Thyroid gland (tissue), 4 donors: ENCODE measurements at regions not wholly inside any gene's neighbourhood (a gene's known extent, or its start where the extent isn't known, plus 50 kb on each side); places are given as distances from the start of the nearest gene placed in this dataset.

Source experiments
- DNase-seq, 2 donors: peaks; one replicate each; pipeline ENCODE4 v3.0.0-alpha.2; 2019
- H3K27ac ChIP-seq, 3 donors: fragments of 200-600 bp; sonication (generic); 1 replicate in 2 of 3; 2 replicates in 1 of 3; pipeline ENCODE4 v1.5.1; 2016 to 2019; ENCODE audit warnings: mild to moderate bottlenecking in 1 of 3, moderate library complexity in 1 of 3
- H3K27me3 ChIP-seq: fragments of 200-600 bp; sonication (generic); one replicate; pipeline ENCODE4 v1.5.1; 2019
- H3K36me3 ChIP-seq, 2 donors: fragments of 200-600 bp; sonication (generic); one replicate each; pipeline ENCODE4 v1.5.1; 2016 to 2019
- H3K4me1 ChIP-seq, 2 donors: fragments of 200-600 bp; sonication (generic); one replicate each; pipeline ENCODE4 v1.5.1; 2017 to 2019
- H3K4me3 ChIP-seq, 3 donors: fragments of 200-600 bp; sonication (generic); replicated peaks in 1 of 3; 1 replicate in 2 of 3; 2 replicates in 1 of 3; pipeline ENCODE4 v1.5.1; 2016; ENCODE audit warnings: mild to moderate bottlenecking in 1 of 3
- H3K9me3 ChIP-seq: fragments of 200-600 bp; sonication (generic); one replicate; pipeline ENCODE4 v1.5.1; 2017
- POLR2A ChIP-seq, 2 donors: fragments of 450-650 bp; IDR thresholded peaks; one replicate each; pipeline ENCODE4 v1.6.1; 2017; ENCODE audit warnings: antibody characterized with exemption in 2 of 2, mild to moderate bottlenecking in 2 of 2, moderate library complexity in 1 of 2
- WGBS, 2 donors: methylation state at CpG; one replicate each; pipeline ENCODE4 v1.1.5; 2017; 5-methylcytosine and 5-hydroxymethylcytosine counted together
- intact Hi-C: fragments of 100-400 bp; cut with DNase I; formaldehyde crosslinking; loops from one replicate; pipeline ENCODE4 v1.15.1; 2023
- TF ChIP-seq, protein P1 (sequence below), 6 experiments: fragments of 200-600 bp in 3 of 6; fragments of 450-650 bp in 3 of 6; sonication (generic) in 3 of 6; IDR thresholded peaks; one replicate each; pipeline ENCODE4 v1.5.1; 2016 to 2019; ENCODE audit warnings: antibody characterized with exemption in 6 of 6, mild to moderate bottlenecking in 2 of 6, inconsistent platforms in 1 of 6, moderate library complexity in 1 of 6

DNA sequence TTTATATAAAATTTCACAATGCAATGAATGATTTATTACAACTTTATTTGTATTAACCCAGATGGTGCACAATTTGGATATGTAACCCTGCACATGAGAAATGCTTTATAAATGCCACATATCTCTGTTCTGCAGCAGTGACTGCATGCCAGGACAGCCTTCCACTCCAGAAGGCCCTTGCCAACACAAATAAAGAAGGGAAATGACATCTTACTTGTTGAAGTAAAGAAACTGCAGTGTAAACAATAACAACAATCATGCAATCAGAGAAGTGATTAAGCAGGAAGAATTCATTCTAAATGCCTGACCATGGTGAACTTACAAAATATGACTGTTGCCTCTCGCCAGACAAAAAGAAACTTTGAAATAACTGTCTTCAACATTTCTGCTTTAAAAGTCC is 129.9 kb upstream of the CHST9 start:
- Histone ChIP-seq H3K27me3 (no peaks in the 10 kb centered on the region), H3K27ac (no peak overlapping the region), H3K9me3 (no peaks in the 10 kb centered on the region), H3K36me3 (no peaks in the 10 kb centered on the region), H3K4me3 (no peak overlapping the region), H3K4me1 (no peaks in the 10 kb centered on the region)
- no peak for TF ChIP-seq POLR2A (IDR thresholded peaks at IDR 0.05)
- TF ChIP-seq, protein P1, sequence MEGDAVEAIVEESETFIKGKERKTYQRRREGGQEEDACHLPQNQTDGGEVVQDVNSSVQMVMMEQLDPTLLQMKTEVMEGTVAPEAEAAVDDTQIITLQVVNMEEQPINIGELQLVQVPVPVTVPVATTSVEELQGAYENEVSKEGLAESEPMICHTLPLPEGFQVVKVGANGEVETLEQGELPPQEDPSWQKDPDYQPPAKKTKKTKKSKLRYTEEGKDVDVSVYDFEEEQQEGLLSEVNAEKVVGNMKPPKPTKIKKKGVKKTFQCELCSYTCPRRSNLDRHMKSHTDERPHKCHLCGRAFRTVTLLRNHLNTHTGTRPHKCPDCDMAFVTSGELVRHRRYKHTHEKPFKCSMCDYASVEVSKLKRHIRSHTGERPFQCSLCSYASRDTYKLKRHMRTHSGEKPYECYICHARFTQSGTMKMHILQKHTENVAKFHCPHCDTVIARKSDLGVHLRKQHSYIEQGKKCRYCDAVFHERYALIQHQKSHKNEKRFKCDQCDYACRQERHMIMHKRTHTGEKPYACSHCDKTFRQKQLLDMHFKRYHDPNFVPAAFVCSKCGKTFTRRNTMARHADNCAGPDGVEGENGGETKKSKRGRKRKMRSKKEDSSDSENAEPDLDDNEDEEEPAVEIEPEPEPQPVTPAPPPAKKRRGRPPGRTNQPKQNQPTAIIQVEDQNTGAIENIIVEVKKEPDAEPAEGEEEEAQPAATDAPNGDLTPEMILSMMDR (IDR thresholded peaks at IDR 0.05), result no peak
- WGBS, 2 donors, result 41 to 47% methylated on average over 1 of the region's 1 CpG
- no peak for DNase-seq
- intact Hi-C loops, result no loop called here

DNA sequence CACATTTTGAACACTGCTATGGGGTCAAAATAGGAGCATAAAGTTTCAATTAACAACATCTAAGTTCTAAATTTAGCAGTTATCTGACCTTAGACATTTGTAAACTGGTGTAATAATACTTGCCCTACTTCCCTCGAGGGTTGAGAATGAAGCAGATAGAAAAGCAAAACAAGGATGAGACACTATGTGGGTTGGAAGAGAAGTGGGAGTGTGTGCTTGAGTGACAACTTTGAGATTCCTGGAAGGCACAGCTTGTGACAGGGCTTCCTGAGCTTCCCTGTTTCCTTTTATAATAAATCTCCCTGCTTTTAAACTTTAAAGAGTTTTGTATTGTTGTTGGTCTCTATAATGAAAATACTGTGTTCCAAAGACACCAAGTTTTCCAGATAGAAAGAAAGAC is 128.6 kb upstream of the CHST9 start:
- intact Hi-C loops, result no loop called here
- no peaks in the 10 kb centered on the region for H3K9me3 ChIP-seq
- WGBS, 2 donors, result 11 to 27% methylated on average over 1 of the region's 1 CpG
- H3K27me3 ChIP-seq, result no peaks in the 10 kb centered on the region
- no peak for TF ChIP-seq POLR2A (IDR thresholded peaks at IDR 0.05)
- TF ChIP-seq, protein P1 (IDR thresholded peaks at IDR 0.05), result no peak
- no peaks in the 10 kb centered on the region for H3K36me3 ChIP-seq
- H3K4me3 ChIP-seq, result no peak overlapping the region
- H3K27ac ChIP-seq, result no peak overlapping the region
- no peak for DNase-seq
- no peaks in the 10 kb centered on the region for H3K4me1 ChIP-seq

DNA sequence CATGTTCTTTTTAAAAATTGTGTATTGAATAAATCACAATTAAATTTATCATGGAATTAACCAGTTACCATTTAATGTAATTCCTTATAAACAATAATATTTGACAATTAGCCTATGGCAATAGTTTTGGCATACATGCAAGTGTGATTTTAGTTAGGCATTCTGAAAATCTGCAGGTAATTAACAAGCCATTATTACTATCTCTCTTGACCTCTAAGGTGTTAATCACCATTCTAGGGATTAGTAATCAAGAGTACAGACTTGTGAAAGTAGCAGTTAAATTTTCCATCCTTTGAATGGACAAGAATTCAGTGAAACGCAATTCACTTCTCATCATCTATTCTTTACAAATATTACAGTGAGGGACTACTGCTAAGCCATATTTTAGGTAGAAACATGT is 127.7 kb upstream of the CHST9 start:
- TF ChIP-seq, protein P1 (IDR thresholded peaks at IDR 0.05), result no peak
- no peak for TF ChIP-seq POLR2A (IDR thresholded peaks at IDR 0.05)
- 68 to 83% methylated on average over 1 of the region's 1 CpG for WGBS, 2 donors
- Histone ChIP-seq H3K36me3 (no peaks in the 10 kb centered on the region), H3K9me3 (no peaks in the 10 kb centered on the region), H3K4me1 (no peaks in the 10 kb centered on the region), H3K27ac (no peak overlapping the region), H3K4me3 (no peak overlapping the region), H3K27me3 (no peaks in the 10 kb centered on the region)
- intact Hi-C loops, result no loop called here
- no peak for DNase-seq

DNA sequence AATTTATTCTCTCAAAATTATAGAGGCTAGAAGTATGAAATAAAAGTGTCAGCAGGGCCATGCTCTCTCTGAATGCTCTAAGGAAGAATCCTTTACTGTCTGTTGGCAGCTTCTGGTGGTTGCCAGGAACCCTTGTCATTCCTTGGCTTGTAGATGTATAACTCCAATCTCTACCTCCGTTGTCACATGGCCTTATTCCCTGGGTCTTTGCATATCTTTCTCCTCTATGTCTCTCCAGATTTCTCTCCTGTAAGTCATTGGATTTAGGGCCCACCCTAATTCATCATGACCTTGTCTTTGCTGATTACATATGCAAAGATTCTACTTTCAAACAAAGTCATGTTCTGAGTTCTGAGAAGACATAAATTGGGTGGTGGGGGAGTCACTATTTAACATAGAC is 127.0 kb upstream of the CHST9 start:
- Histone ChIP-seq H3K27ac (no peak overlapping the region), H3K4me1 (no peaks in the 10 kb centered on the region), H3K36me3 (no peaks in the 10 kb centered on the region), H3K4me3 (no peak overlapping the region), H3K27me3 (no peaks in the 10 kb centered on the region), H3K9me3 (no peaks in the 10 kb centered on the region)
- no peak for TF ChIP-seq POLR2A (IDR thresholded peaks at IDR 0.05)
- TF ChIP-seq, protein P1 (IDR thresholded peaks at IDR 0.05), result no peak
- intact Hi-C loops, result no loop called here
- DNase-seq, result no peak
- 53 to 64% methylated on average over 1 of the region's 1 CpG for WGBS, 2 donors

DNA sequence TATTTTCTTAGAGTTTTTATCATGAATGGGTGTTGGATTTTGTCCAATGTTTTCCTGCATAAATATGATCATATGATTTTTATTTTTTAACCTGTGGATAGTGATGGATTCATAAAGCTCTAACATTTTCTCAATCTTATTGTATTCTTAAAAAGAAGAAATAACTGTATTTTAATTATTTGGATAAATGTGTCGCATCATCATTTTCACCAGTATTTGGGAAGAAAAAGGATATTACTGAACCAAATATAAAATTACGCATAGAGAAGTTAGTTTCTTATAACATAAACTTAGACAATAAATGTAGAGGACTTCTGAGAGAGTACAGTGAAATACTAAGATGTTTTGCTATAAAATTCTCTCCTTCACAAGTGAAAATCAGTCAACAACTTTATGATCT is 126.0 kb upstream of the CHST9 start:
- Histone ChIP-seq H3K27ac (no peak overlapping the region), H3K4me3 (no peak overlapping the region), H3K4me1 (no peaks in the 10 kb centered on the region), H3K36me3 (no peaks in the 10 kb centered on the region), H3K27me3 (no peaks in the 10 kb centered on the region), H3K9me3 (no peaks in the 10 kb centered on the region)
- 94 to 97% methylated on average over 2 of the region's 2 CpGs for WGBS, 2 donors
- TF ChIP-seq, protein P1 (IDR thresholded peaks at IDR 0.05), result no peak
- no peak for TF ChIP-seq POLR2A (IDR thresholded peaks at IDR 0.05)
- no peak for DNase-seq
- intact Hi-C loops, result no loop called here
